ENCODE measurements at regions not wholly inside any gene's neighbourhood (a gene's known extent, or its start where the extent isn't known, plus 50 kb on each side); places are given as distances from the start of the nearest gene placed in this dataset.

DNA sequence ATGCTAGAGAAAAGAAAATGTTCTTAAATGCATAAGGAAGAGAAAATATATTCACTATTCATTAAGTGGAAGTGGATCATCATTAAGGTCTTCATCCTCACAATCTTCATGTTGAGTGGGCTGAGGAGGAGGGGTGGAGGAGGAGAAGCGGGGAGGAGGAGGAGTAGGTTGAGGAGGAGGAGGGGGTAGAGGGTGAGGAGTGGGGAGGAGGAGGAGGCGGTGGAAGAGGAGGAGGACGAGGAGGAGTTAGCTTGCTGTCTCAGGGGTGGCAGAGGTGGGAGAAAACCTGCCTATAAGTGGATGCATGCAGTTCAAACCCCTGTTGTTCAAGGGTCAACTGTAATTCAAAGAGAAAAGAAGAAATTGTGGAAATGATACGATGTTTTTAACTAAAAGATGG is 71.6 kb downstream of the MYEOV start:
- no peak for DNase-seq (ENCODE audit: low read depth in 3 of 3)

DNA sequence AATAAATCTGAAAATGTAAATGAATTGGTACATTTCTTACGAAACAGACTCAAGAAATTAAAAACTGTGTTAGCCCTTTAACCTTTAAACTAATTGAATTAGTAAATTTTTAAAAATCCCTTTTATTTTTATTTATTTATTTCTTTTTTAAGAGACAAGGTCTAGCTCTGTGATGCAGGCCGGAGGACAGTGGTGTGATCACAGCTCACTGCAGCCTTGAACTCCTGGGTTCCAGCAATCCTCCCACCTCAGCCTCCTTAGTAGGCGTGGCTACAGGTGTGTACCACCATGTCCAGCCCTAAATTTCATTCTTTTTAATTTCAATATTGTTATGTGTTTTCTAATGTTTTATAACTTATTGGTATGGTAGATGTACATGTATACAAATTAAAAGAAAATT is 72.6 kb downstream of the MYEOV start:
- no peak for DNase-seq (ENCODE audit: low read depth in 3 of 3)

DNA sequence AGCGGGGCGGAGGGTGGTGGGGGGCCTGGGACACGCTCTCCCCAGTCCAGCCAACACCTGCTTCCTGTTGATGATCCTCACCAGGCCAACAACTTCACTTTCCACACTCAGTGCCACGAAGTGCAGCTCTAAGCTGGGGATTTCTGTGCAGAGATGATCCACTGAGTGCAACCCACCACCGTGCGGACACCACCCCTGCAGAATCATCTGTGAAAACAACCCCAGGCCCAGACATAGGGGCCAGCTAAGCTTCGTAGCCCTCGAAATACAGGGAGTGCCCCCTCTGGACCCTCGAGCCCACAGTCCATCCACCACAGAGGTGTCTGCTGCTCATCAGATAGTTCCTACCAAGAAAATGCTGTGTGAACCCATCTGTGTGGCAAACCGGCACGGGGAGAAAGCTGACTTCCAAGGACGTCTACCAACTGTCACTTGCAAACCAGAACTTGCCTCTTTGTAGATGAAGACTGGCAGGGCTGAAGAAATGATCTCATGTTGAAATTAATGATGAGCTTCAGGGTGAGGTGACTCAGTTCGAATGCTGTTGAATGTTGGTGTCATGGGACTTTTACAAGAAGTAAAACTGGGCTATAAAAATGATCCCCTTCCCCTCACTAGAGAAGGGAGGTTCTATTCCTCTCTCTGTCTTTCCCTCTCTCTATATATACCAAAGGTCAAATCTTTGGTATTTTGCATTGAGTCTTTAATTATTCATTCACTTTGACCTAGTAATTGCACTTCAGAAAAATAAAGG is 73.4 kb downstream of the MYEOV start:
- DNase-seq (ENCODE audit: low read depth in 3 of 3) = no peak

DNA sequence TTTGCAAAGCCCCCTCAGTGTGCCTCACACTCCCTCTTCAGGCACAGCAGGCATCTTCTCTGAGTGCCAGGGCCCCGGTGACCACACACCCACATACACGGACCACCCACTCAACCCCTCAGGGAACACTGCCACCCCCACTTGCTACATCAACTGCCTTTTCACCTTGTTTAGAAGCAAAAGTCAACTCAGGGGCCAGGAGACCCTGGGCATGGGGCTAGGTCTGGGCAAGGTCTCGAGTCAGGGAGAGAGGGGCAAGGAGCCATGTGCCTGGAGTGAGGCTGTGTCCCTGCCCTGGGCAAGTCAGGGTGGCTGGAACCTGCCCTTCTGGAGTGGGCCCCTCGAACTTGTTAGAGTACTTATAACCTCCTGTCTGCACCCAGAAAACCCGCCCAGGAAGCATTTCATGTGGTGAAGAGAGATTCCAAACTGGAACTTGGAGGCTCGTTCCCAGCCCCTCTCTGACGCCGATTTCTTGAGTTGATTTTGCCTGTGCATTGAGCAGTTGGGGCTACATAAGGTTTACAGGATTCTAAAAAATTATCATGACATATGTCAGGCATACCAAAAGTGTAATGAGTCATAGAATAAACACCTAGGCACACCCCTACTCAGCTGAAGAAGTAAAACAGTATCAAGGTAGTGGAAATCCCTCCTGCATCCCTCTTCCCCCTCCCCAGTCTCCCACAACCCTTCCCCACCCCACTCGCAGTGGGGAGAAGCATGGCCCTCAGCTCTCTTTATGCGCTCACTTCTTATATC is 74.3 kb downstream of the MYEOV start:
- DNase-seq (ENCODE audit: low read depth in 3 of 3) = no peak

- DNase-seq (ENCODE audit: low read depth in 3 of 3) = no peak
Observed at GRCh38 chr11:69369210-69369825, 75.4 kb downstream of the MYEOV start.

DNA sequence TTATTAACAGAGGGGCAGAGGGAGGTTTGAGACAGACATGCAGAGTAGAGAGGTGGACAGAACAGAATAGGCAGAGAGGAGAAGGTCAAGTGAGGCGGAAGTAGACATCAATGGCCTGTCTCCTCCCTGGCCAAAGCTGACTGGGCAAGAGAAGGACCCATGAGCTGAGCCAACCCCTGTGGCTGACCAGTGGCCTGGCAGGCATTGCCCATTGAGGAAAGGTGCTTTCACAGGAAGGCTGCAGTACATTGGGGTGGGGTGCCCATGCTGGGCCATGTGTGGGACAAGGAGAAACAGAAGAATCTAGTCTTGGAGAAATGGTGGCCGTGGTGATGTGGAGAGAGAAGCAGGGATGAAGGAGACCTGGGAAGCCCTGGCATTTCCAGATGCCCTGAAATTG is 76.0 kb downstream of the MYEOV start:
- DNase-seq (ENCODE audit: low read depth in 3 of 3) = no peak

- no peak for DNase-seq (ENCODE audit: low read depth in 3 of 3)
Observed at GRCh38 chr11:69370984-69371709, 77.2 kb downstream of the MYEOV start.

- DNase-seq (ENCODE audit: low read depth in 3 of 3) = no peak
Observed at GRCh38 chr11:69371731-69372588, 78.0 kb downstream of the MYEOV start.

GRCh38 chr11:69372589-69373250 is 78.8 kb downstream of the MYEOV start:
- no peak for DNase-seq (ENCODE audit: low read depth in 3 of 3)

- DNase-seq (ENCODE audit: low read depth in 3 of 3) = no peak
Observed at GRCh38 chr11:69373251-69373635, 79.3 kb downstream of the MYEOV start.

- no peak for DNase-seq (ENCODE audit: low read depth in 3 of 3)
Observed at GRCh38 chr11:69374110-69374945, 80.4 kb downstream of the MYEOV start.

GRCh38 chr11:69374946-69375310 is 81.0 kb downstream of the MYEOV start:
- no peak for DNase-seq (ENCODE audit: low read depth in 3 of 3)

- no peak for DNase-seq (ENCODE audit: low read depth in 3 of 3)
Observed at GRCh38 chr11:69375316-69376154, 81.6 kb downstream of the MYEOV start.

GRCh38 chr11:69376155-69377028 is 82.4 kb downstream of the MYEOV start:
- DNase-seq (ENCODE audit: low read depth in 3 of 3) = no peak

DNA sequence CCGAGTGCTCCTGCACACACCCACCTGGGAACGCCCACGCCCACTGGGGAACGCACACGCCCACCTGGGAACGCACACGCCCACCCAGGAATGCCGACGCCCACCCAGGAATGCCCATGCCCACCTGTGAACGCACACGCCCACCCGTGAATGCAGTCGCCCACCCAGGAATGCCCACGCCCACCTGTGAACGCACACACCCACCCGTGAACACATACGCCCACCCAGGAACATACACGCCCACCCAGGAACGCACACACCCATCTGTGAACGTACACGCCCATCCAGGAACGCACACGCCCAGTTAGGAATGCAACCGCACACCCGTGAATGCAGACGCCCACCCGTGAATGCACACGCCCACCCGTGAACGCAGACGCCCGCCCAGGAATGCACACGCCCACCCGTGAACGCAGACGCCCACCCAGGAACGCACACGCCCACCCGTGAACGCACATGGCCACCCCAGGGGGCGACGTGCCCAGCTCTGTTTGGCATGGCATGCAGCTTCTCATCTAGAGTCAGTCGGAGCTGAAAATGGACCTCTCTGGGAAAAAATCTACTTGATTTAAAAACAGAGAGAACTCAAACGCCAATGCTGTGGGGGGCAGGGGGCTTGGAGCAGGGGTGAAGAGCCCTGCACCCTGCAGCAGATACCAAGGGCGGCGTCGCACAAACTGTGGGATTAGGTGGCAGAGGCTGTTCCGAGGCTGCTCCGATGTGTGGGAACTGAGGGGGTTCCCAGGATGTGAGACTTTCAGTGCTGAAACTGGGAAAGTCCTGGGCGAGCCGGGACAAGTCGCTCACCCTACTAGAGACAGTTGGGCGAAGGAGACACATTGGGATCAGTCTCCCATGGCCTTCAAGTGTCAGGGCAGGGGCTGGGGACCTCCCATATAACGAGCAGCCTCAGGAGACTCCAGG is 83.3 kb downstream of the MYEOV start:
- DNase-seq (ENCODE audit: low read depth in 3 of 3) = no peak

DNA sequence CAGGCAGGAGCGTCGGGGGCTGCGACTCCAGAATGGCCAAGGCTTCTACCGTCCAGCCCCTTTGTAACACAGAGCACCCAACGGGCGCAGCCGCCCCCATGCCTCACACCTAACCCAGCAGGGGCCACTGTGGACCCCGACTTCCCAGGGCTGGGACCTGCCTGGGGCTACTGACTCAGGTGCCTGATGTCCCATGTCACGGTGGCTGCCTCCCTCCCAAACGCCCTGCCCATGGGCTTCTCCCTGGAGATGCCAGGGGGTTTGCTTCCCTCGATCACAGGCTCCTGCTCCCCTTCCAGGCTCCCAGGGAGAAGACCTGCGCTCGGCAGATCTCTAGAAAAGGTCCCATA is 84.0 kb downstream of the MYEOV start:
- no peak for DNase-seq (ENCODE audit: low read depth in 3 of 3)
